GM12878 (cell line): ENCODE measurements at regions not wholly inside any gene's neighbourhood (a gene's known extent, or its start where the extent isn't known, plus 50 kb on each side); places are given as distances from the start of the nearest gene placed in this dataset.

Source experiments
- GABPA ChIP-seq: IDR thresholded peaks from 2 replicates; pipeline ENCODE4 v1.6.1; 2014; ENCODE audit warnings: antibody characterized with exemption, low read depth, mild to moderate bottlenecking, inconsistent platforms
- IRF4 ChIP-seq: IDR thresholded peaks from 2 replicates; pipeline ENCODE4 v1.6.1; 2011; ENCODE audit warnings: low read depth, low read length
- MYB ChIP-seq: fragments of 150-350 bp; IDR thresholded peaks from 2 replicates; pipeline ENCODE4 v1.6.1; 2014; ENCODE audit warnings: mild to moderate bottlenecking, low read depth, low read length, borderline replicate concordance
- NR2C2 ChIP-seq: IDR thresholded peaks from 2 replicates; pipeline ENCODE4 v1.6.1; 2011; ENCODE audit warnings: borderline replicate concordance, low read depth; ENCODE audit not compliant: control insufficient read depth, insufficient read length
- PBX3 ChIP-seq: IDR thresholded peaks from 2 replicates; pipeline ENCODE4 v1.6.1; 2011; ENCODE audit warnings: mild to moderate bottlenecking, low read depth, low read length, moderate library complexity; ENCODE audit not compliant: insufficient replicate concordance
- RAD51 ChIP-seq: fragments of 450-650 bp; IDR thresholded peaks from 2 replicates; pipeline ENCODE4 v1.6.1; 2016; ENCODE audit warnings: moderate library complexity, mild to moderate bottlenecking, inconsistent platforms
- RUNX3 ChIP-seq: IDR thresholded peaks from 2 replicates; pipeline ENCODE4 v1.6.1; 2012; ENCODE audit warnings: low read length, inconsistent platforms
- SKIL ChIP-seq: fragments of 450-650 bp; IDR thresholded peaks from 2 replicates; pipeline ENCODE4 v1.6.1; 2017; ENCODE audit warnings: mild to moderate bottlenecking, low read depth, inconsistent platforms; ENCODE audit not compliant: poor library complexity, severe bottlenecking
- SUZ12 ChIP-seq: fragments of 200-600 bp; sonication (generic); IDR thresholded peaks from one replicate; pipeline ENCODE4 v1.6.1; 2018; ENCODE audit warnings: antibody characterized with exemption, mild to moderate bottlenecking; ENCODE audit not compliant: unreplicated experiment
- ZBTB11 ChIP-seq: fragments of 450-650 bp; formaldehyde crosslinking; IDR thresholded peaks from 2 replicates; pipeline ENCODE4 v1.5.0; 2022; ENCODE audit warnings: mild to moderate bottlenecking, missing genetic modification characterization
- ZNF592 ChIP-seq: fragments of 450-650 bp; IDR thresholded peaks from 2 replicates; pipeline ENCODE4 v1.6.1; 2017; ENCODE audit warnings: mild to moderate bottlenecking, moderate library complexity

- no peak for TF ChIP-seq SKIL
- no peak for TF ChIP-seq RUNX3
- no peak for TF ChIP-seq PBX3
- TF ChIP-seq ZBTB11 (CRISPR knock-in tag): no peak
- TF ChIP-seq MYB: no peak
- no peak for TF ChIP-seq RAD51
- TF ChIP-seq GABPA: no peak
- TF ChIP-seq IRF4: no peak
- no peak for TF ChIP-seq NR2C2
- no peak for TF ChIP-seq SUZ12
- no peak for TF ChIP-seq ZNF592
These were observed 594.4 kb upstream of the UBE2E2 start (continued) for GRCh38 chr3:22608721-22609120.
